ENCODE measurements at regions not wholly inside any gene's neighbourhood (a gene's known extent, or its start where the extent isn't known, plus 50 kb on each side); places are given as distances from the start of the nearest gene placed in this dataset.
"Not testable (repeated sequence)": the region's sequence is repeated elsewhere in the genome, so short reads cannot be mapped to it uniquely, and the experiment has no call there.

GRCh38 chr21:6086038-6086437 lies 4435.3 kb upstream of the TPTE start:
- H3K9me3 ChIP-seq (ENCODE audit: control insufficient read depth, low read length), result not testable (repeated sequence)

DNA sequence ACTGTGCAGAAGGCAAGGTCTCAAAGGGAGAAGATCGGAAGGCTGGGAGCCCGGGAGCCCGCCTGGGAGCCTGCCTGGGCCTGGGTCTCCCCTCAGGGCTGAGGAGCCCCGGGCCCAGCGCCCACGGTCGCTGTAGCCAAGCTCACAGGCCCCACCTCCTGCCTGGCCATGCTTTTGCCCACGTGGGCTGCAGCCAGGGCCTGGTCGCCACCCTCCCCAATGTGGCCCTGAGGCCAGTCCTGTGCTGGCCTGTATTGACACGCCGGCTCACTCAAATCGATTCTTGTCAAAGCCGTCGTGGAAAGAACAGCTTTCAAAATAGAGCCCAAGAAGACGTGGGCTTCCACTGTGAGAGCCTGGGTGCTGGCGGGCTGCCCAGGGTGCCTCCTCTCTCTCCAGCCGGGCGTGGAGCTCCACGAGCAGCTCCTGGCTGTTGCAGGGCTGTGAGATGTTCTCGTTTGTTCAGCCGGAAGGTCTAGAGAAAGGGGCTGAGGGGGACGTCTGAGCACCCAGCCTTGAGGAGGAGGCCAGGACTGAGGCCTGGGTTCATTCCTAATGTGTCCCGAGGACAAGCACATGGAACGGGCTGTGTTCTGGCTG lies 4433.7 kb upstream of the TPTE start:
- not testable (repeated sequence) for H3K36me3 ChIP-seq (ENCODE audit: control insufficient read depth, insufficient read depth, low read length, severe bottlenecking); H3K9ac ChIP-seq (ENCODE audit: low read length); DNase-seq (ENCODE audit: low read depth); H3K4me3 ChIP-seq (ENCODE audit: low read length); H3K9me3 ChIP-seq (ENCODE audit: control insufficient read depth, low read length); H3K4me1 ChIP-seq (ENCODE audit: control insufficient read depth, insufficient read depth, low read length); H3K27me3 ChIP-seq (replicated peaks; ENCODE audit: control insufficient read depth, insufficient read depth, low read length)

More at GRCh38 chr21:6086038-6086437, 4435.3 kb upstream of the TPTE start:
- H3K9ac ChIP-seq (ENCODE audit: low read length); DNase-seq (ENCODE audit: low read depth); H3K4me1 ChIP-seq (ENCODE audit: control insufficient read depth, insufficient read depth, low read length); H3K36me3 ChIP-seq (ENCODE audit: control insufficient read depth, insufficient read depth, low read length, severe bottlenecking); H3K4me3 ChIP-seq (ENCODE audit: low read length); H3K27me3 ChIP-seq (replicated peaks; ENCODE audit: control insufficient read depth, insufficient read depth, low read length): not testable (repeated sequence)

DNA sequence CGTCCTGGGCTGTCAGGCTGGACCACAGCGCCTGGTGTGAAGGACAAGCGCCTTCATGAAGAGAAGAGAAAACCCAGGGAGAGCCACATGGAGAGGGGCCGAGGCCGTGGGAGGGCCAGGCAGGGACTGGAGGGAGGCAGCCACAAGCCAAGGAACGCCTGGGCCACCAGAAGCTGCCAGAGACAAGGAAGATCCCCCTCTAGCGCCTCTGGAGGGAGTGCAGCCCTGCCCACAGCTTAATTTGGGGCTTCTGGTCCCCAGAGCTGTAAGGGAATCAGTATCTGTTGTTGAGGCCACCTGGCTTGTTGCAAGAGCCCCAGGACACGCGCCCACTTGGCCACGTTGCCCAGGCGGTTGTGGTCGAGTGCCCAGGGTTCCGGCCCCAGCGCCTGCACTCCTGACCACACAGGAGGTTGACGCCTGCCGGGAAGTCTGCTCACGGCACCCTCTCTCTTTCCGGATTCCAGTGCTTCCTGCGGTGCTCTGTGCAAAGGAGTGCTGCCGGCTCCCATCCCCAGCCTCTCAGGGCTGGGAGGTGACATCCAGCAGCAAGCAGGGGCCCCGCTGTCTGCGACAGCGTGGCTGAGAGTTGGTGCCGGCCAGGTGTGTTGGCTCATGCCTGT lies 4431.0 kb upstream of the TPTE start:
- not testable (repeated sequence) for H3K36me3 ChIP-seq (ENCODE audit: control insufficient read depth, insufficient read depth, low read length, severe bottlenecking); H3K9me3 ChIP-seq (ENCODE audit: control insufficient read depth, low read length); H3K9ac ChIP-seq (ENCODE audit: low read length); DNase-seq (ENCODE audit: low read depth); H3K4me3 ChIP-seq (ENCODE audit: low read length); H3K4me1 ChIP-seq (ENCODE audit: control insufficient read depth, insufficient read depth, low read length); H3K27me3 ChIP-seq (replicated peaks; ENCODE audit: control insufficient read depth, insufficient read depth, low read length)

DNA sequence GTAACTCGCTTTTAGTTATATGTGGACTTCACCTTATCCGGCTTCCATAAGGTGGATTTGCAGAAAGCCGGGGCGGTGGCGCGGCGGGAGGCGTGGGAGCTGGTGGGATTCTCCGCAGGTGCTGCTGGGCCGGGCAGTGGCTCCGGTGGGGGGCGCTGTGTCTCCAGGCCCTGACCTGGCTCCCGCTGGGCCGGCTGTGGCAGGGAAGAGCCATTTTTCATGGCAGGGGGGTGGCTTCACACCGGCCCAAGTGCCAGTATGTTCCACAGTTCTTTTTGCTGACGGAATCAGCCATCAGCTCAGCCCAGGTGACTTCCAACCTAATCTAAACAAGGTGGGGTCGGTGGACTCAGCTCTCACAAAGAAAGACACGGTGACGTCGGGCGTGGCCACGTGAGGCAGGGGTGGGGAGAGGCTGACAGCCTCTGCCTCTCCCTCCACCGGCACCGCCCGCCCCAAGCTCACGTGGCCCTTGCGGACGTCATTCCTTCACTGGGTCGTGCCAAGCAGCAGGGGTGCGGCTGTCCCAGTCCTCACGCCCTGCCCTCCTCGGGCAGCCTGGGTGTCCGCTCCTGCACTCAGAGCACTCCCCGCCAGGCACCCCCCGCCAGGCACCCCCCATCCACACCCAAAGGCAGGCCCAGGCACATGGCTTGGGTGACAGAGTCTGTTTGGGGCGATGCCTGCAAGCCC lies 4429.9 kb upstream of the TPTE start:
- H3K36me3 ChIP-seq (ENCODE audit: control insufficient read depth, insufficient read depth, low read length, severe bottlenecking), result not testable (repeated sequence)

DNA sequence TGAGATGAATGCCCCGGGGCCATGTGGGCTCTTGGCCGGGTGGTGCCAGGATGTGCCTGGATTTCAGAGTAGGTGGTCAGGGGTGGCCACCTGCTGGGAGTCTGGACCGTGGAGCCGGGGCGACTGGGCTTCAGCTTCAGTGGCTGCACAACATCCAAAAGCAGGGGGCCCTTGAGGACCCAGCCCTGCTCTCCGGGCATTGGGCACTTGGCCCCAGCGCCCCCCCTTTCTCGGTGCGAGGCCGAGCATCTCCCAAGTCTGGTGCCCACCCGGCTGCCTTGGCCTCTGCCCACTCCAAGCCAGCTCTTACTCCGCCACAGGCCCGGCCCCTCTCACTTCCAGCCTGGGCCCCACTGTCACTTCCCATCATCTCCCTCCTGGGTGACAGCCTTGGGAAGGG lies 4429.0 kb upstream of the TPTE start:
- not testable (repeated sequence) for H3K4me1 ChIP-seq (ENCODE audit: control insufficient read depth, insufficient read depth, low read length); H3K4me3 ChIP-seq (ENCODE audit: low read length); H3K36me3 ChIP-seq (ENCODE audit: control insufficient read depth, insufficient read depth, low read length, severe bottlenecking); DNase-seq (ENCODE audit: low read depth); H3K9ac ChIP-seq (ENCODE audit: low read length); H3K9me3 ChIP-seq (ENCODE audit: control insufficient read depth, low read length); H3K27me3 ChIP-seq (replicated peaks; ENCODE audit: control insufficient read depth, insufficient read depth, low read length)

More for the DNA sequence above, 4429.9 kb upstream of the TPTE start:
- not testable (repeated sequence) for H3K4me3 ChIP-seq (ENCODE audit: low read length); DNase-seq (ENCODE audit: low read depth); H3K9ac ChIP-seq (ENCODE audit: low read length); H3K27me3 ChIP-seq (replicated peaks; ENCODE audit: control insufficient read depth, insufficient read depth, low read length); H3K4me1 ChIP-seq (ENCODE audit: control insufficient read depth, insufficient read depth, low read length); H3K9me3 ChIP-seq (ENCODE audit: control insufficient read depth, low read length)

GRCh38 chr21:6093419-6093818 lies 4428.0 kb upstream of the TPTE start:
- not testable (repeated sequence) for H3K9me3 ChIP-seq (ENCODE audit: control insufficient read depth, low read length); H3K4me1 ChIP-seq (ENCODE audit: control insufficient read depth, insufficient read depth, low read length); H3K4me3 ChIP-seq (ENCODE audit: low read length); H3K9ac ChIP-seq (ENCODE audit: low read length); H3K27me3 ChIP-seq (replicated peaks; ENCODE audit: control insufficient read depth, insufficient read depth, low read length); DNase-seq (ENCODE audit: low read depth); H3K36me3 ChIP-seq (ENCODE audit: control insufficient read depth, insufficient read depth, low read length, severe bottlenecking)

GRCh38 chr21:6093870-6094269 lies 4427.5 kb upstream of the TPTE start:
- H3K9me3 ChIP-seq (ENCODE audit: control insufficient read depth, low read length); DNase-seq (ENCODE audit: low read depth); H3K36me3 ChIP-seq (ENCODE audit: control insufficient read depth, insufficient read depth, low read length, severe bottlenecking); H3K4me3 ChIP-seq (ENCODE audit: low read length); H3K4me1 ChIP-seq (ENCODE audit: control insufficient read depth, insufficient read depth, low read length); H3K9ac ChIP-seq (ENCODE audit: low read length); H3K27me3 ChIP-seq (replicated peaks; ENCODE audit: control insufficient read depth, insufficient read depth, low read length): not testable (repeated sequence)

DNA sequence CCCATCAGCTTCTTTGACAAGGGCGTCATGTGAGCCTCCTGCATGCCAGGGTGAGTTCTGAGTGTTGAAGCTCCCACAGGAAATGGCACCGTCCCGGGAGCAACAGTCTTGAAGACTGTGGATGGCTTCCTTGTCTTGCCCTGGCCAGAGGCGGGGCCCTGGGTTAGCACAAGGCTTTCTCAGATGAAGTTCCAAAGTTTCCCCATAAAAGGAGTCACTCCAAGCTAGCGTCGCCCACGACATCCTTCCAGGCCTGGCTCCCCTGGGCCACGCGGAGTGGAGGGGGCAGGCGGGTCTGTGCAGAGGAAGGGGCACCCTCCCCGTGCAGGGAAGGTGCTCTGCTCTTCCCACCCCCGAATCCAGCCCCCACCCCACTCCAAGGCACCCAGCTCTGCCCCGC lies 4426.1 kb upstream of the TPTE start:
- H3K27me3 ChIP-seq (replicated peaks; ENCODE audit: control insufficient read depth, insufficient read depth, low read length); H3K4me1 ChIP-seq (ENCODE audit: control insufficient read depth, insufficient read depth, low read length); DNase-seq (ENCODE audit: low read depth); H3K9ac ChIP-seq (ENCODE audit: low read length); H3K36me3 ChIP-seq (ENCODE audit: control insufficient read depth, insufficient read depth, low read length, severe bottlenecking); H3K9me3 ChIP-seq (ENCODE audit: control insufficient read depth, low read length); H3K4me3 ChIP-seq (ENCODE audit: low read length): not testable (repeated sequence)

DNA sequence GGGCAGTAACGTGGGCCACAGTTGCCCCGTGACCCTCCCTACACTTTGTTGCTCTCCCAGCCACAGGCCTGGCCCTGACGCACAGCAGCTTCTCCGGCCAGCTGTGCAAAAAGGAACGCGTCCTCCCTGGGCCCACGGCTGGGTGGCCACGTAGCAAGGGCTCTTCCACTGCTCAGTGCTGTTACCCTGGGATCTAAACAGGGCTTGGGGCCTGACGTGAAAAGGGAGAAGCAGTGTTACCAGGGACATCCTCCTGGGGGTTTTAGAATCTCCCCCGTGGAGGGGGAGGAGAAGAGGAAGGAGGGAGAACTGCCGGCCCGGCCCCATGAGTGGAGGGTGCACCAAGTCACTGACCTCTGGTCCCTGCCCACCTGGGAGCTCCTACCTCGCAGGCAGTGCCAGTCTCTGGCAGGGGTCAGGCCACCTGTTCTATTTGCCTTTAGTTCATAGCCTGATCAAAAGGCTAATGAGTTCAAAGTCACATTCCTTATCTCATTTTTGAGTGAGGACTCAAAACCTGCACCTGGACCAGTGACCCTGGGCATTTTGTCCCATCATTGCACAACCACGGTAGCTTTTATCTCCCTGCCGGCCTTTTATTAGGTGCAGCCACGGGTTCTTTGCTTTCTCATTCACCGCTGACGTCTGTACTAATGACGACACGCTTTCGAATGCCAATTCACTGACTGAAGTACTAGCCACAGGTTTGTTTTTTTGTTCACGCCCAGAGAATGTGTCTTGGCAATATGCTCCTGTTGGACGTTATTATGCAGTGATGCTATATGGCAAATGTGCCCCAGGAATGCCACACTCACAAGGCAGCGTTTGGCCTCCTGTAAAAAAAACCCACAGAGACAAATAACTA lies 4424.6 kb upstream of the TPTE start:
- not testable (repeated sequence) for H3K4me3 ChIP-seq (ENCODE audit: low read length); H3K9ac ChIP-seq (ENCODE audit: low read length); DNase-seq (ENCODE audit: low read depth); H3K36me3 ChIP-seq (ENCODE audit: control insufficient read depth, insufficient read depth, low read length, severe bottlenecking); H3K27me3 ChIP-seq (replicated peaks; ENCODE audit: control insufficient read depth, insufficient read depth, low read length); H3K9me3 ChIP-seq (ENCODE audit: control insufficient read depth, low read length); H3K4me1 ChIP-seq (ENCODE audit: control insufficient read depth, insufficient read depth, low read length)

DNA sequence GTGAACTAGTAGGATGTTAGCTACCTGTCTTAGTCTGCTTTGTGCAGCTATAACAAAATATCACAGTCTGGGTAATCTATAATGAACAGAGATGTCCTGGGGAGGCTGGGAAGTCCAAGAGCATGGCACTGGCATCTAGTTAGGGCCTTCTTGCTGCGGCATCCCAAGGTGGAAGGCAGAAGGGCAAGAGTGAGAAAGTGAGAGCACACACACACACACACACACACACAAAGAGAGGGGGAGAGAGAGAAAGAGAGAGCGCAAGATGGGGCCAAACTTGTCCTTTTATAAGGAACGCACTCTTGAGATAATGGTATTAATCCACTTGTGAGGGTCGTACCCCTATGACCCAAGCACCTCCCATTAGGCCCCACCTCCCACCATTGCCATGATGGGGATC lies 4423.6 kb upstream of the TPTE start:
- not testable (repeated sequence) for H3K4me1 ChIP-seq (ENCODE audit: control insufficient read depth, insufficient read depth, low read length); H3K9me3 ChIP-seq (ENCODE audit: control insufficient read depth, low read length); H3K9ac ChIP-seq (ENCODE audit: low read length); DNase-seq (ENCODE audit: low read depth); H3K27me3 ChIP-seq (replicated peaks; ENCODE audit: control insufficient read depth, insufficient read depth, low read length); H3K36me3 ChIP-seq (ENCODE audit: control insufficient read depth, insufficient read depth, low read length, severe bottlenecking); H3K4me3 ChIP-seq (ENCODE audit: low read length)

- not testable (repeated sequence) for H3K36me3 ChIP-seq (ENCODE audit: control insufficient read depth, insufficient read depth, low read length, severe bottlenecking); H3K9me3 ChIP-seq (ENCODE audit: control insufficient read depth, low read length); DNase-seq (ENCODE audit: low read depth); H3K27me3 ChIP-seq (replicated peaks; ENCODE audit: control insufficient read depth, insufficient read depth, low read length); H3K9ac ChIP-seq (ENCODE audit: low read length); H3K4me1 ChIP-seq (ENCODE audit: control insufficient read depth, insufficient read depth, low read length); H3K4me3 ChIP-seq (ENCODE audit: low read length)
These were observed 4423.0 kb upstream of the TPTE start for GRCh38 chr21:6098191-6098935.

All from adipocyte (in vitro differentiated cells).